GM12892 (cell line): ENCODE measurements at regions not wholly inside any gene's neighbourhood (a gene's known extent, or its start where the extent isn't known, plus 50 kb on each side); places are given as distances from the start of the nearest gene placed in this dataset.

Experiments
- POLR2AphosphoS5 ChIP-seq: IDR thresholded peaks from 2 replicates; pipeline ENCODE4 v1.6.1; 2011; ENCODE audit warnings: low read depth, low read length, control low read depth
- TAF1 ChIP-seq: IDR thresholded peaks from 2 replicates; pipeline ENCODE4 v1.6.1; 2011; ENCODE audit warnings: low read depth, mild to moderate bottlenecking, control low read depth, low read length, borderline replicate concordance

DNA sequence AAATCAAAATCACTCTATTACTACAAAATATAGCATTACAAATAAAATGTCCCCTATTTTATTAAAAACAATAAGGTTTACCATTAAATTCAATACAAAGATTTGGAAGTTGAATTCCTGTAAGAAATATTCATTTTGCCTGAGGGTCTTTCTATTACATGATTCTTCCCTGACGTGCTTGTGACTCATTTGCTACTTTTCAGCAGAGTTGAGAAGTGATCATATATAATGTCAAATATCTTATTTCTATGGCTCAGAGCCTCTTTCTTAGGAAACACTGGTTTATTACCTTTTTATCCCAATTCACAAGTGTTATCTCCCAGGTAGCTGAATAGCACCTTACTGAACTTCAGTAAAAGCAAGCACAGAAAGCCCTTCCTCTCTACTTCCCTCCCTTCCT lies 65.2 kb upstream of the CNTN5 start:
- no peak for TF ChIP-seq POLR2AphosphoS5
- TF ChIP-seq TAF1: no peak
